ENCODE measurements at regions not wholly inside any gene's neighbourhood (a gene's known extent, or its start where the extent isn't known, plus 50 kb on each side); places are given as distances from the start of the nearest gene placed in this dataset.

GRCh38 chr3:87982421-87982820, 76.4 kb downstream of the CGGBP1 start:
- TF ChIP-seq CTCF (IDR thresholded peaks at IDR 0.05): no peak
- H3K4me3 ChIP-seq: no peak overlapping the region
- no peaks in the 10 kb centered on the region for H3K4me1 ChIP-seq
- H3K36me3 ChIP-seq: no peaks in the 10 kb centered on the region
- H3K27ac ChIP-seq: no peak overlapping the region
- intact Hi-C loops (cut with DNase I): no loop called here
- H3K27me3 ChIP-seq: no peaks in the 10 kb centered on the region
- no peaks in the 10 kb centered on the region for H3K9me3 ChIP-seq
- no peak for DNase-seq (ENCODE audit: low spot score in 2 of 2)

DNA sequence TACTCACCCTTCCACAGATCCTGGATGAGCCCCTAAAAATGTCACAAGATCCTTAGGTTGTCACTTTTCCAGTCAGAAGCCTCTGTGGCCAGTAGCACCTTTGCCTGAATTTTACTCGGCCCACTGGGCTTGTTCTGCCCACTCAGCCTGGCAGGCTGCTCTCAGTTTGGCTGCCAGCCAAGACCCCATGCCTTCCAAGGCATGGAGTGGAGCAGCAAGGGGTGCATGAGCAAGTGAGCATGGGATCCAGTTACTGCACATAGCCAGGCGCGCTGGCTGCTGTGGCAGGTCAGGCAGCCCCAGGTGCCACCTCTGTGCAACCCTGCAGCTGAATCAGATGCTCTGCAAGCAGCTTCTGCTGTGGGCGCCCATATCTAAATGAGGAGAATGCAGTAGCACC, 79.3 kb downstream of the CGGBP1 start:
- no peaks in the 10 kb centered on the region for H3K36me3 ChIP-seq

GRCh38 chr3:87977765-87978164, 81.0 kb downstream of the CGGBP1 start:
- no peak for DNase-seq (ENCODE audit: low spot score in 2 of 2)
- H3K27ac ChIP-seq: no peak overlapping the region
- no peaks in the 10 kb centered on the region for H3K36me3 ChIP-seq
- no peak overlapping the region for H3K4me3 ChIP-seq
- H3K27me3 ChIP-seq: no peaks in the 10 kb centered on the region
- H3K4me1 ChIP-seq: no peaks in the 10 kb centered on the region
- intact Hi-C loops (cut with DNase I): no loop called here
- H3K9me3 ChIP-seq: no peaks in the 10 kb centered on the region
- no peak for TF ChIP-seq CTCF (IDR thresholded peaks at IDR 0.05)

More for the DNA sequence above, 79.3 kb downstream of the CGGBP1 start:
- H3K27ac ChIP-seq: no peak overlapping the region
- H3K27me3 ChIP-seq: no peaks in the 10 kb centered on the region
- DNase-seq (ENCODE audit: low spot score in 2 of 2): no peak
- no peaks in the 10 kb centered on the region for H3K4me1 ChIP-seq
- intact Hi-C loops (cut with DNase I): no loop called here
- TF ChIP-seq CTCF (IDR thresholded peaks at IDR 0.05): no peak
- no peak overlapping the region for H3K4me3 ChIP-seq
- no peaks in the 10 kb centered on the region for H3K9me3 ChIP-seq

DNA sequence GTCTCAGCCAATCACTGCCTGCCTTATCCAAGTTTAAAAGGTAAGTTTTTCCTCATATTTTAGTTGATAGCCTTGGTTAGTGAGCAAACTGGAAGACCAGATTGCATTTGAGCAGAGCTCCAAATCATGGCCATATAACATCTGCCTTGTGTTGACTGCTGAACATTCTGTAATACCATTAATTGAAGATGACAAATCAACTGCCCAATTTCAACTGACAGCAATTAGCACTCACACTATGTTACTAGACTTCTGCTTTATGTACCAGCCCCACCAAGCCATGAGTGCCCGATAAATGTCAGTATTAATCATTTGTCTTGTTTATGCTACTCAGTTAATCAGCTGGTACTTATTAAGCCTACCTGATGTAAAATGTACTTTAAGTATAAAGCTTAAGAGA, 83.1 kb downstream of the CGGBP1 start:
- no peak for DNase-seq (ENCODE audit: low spot score in 2 of 2)
- Histone ChIP-seq H3K4me3 (no peak overlapping the region), H3K9me3 (no peaks in the 10 kb centered on the region), H3K27ac (no peak overlapping the region), H3K4me1 (no peaks in the 10 kb centered on the region), H3K36me3 (no peaks in the 10 kb centered on the region), H3K27me3 (no peaks in the 10 kb centered on the region)
- intact Hi-C loops (cut with DNase I): no loop called here
- no peak for TF ChIP-seq CTCF (IDR thresholded peaks at IDR 0.05)

DNA sequence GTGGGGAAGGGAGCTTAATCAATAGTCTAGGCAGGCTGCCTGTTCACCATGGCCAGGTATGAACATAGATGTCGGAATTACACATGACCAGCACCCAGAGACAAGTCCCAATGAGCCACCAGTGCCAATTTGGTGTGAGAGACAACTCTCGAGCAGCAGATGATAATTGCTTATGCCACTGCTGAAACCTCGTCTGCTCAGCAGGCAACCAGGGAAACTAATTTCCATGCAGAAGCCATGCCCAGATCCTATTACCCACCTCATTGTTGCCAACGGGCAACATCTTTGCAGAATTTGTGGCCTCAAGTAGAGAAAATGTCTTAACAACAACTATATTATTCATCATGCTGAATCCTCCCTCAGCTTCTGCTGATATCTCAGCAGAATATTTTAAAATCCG, 84.9 kb downstream of the CGGBP1 start:
- Histone ChIP-seq H3K27ac (no peak overlapping the region), H3K4me3 (no peak overlapping the region), H3K36me3 (no peaks in the 10 kb centered on the region), H3K9me3 (no peaks in the 10 kb centered on the region), H3K4me1 (no peaks in the 10 kb centered on the region), H3K27me3 (no peaks in the 10 kb centered on the region)
- no peak for DNase-seq (ENCODE audit: low spot score in 2 of 2)
- TF ChIP-seq CTCF (IDR thresholded peaks at IDR 0.05): no peak
- intact Hi-C loops (cut with DNase I): no loop called here

DNA sequence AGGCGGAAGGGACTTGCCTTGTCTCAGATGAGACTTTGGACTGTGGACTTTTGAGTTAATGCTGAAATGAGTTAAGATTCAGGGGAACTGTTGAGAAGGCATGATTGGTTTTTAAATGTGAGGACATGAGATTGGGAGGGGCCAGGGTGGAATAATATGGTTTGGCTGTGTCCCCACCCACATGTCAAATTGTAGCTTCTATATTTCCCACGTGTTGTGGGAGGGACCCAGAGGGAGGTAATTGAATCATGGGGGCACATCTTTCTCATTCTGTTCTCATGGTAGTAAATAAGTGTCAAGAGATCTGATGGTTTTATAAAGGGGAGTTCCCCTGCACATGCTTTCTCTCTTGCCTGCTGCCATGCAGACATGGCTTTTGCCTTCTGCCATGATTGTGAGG, 89.2 kb downstream of the CGGBP1 start:
- Histone ChIP-seq H3K4me1 (no peaks in the 10 kb centered on the region), H3K27me3 (no peaks in the 10 kb centered on the region), H3K4me3 (no peak overlapping the region), H3K27ac (no peak overlapping the region), H3K9me3 (no peaks in the 10 kb centered on the region), H3K36me3 (no peaks in the 10 kb centered on the region)
- no peak for DNase-seq (ENCODE audit: low spot score in 2 of 2)
- intact Hi-C loops (cut with DNase I): no loop called here
- no peak for TF ChIP-seq CTCF (IDR thresholded peaks at IDR 0.05)
